ENCODE measurements at regions not wholly inside any gene's neighbourhood (a gene's known extent, or its start where the extent isn't known, plus 50 kb on each side); places are given as distances from the start of the nearest gene placed in this dataset.

DNA sequence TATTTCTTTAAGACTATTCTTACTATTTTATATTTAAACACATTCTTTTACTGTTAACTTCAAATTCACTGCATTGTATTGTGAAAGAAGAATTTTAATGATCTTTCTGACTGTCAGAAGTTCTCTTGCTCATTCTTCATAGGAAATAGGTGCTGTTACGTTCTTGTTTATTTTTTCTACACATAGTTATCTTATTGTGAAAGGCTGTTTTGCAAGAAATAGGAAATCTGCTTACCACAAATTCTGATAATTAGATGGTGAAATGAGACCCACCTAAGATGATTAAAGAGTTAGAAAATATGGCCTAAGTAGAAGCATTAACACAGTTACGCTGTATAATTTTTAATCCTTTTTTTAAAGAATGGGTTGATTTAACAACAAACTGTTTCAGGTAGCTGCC lies 316.1 kb upstream of the ZFP42 start:
- no peaks in the 10 kb centered on the region for H4K20me1 ChIP-seq (ENCODE audit: control insufficient read depth, extremely low read depth, insufficient read depth, low read length)
- TF ChIP-seq, protein P1, sequence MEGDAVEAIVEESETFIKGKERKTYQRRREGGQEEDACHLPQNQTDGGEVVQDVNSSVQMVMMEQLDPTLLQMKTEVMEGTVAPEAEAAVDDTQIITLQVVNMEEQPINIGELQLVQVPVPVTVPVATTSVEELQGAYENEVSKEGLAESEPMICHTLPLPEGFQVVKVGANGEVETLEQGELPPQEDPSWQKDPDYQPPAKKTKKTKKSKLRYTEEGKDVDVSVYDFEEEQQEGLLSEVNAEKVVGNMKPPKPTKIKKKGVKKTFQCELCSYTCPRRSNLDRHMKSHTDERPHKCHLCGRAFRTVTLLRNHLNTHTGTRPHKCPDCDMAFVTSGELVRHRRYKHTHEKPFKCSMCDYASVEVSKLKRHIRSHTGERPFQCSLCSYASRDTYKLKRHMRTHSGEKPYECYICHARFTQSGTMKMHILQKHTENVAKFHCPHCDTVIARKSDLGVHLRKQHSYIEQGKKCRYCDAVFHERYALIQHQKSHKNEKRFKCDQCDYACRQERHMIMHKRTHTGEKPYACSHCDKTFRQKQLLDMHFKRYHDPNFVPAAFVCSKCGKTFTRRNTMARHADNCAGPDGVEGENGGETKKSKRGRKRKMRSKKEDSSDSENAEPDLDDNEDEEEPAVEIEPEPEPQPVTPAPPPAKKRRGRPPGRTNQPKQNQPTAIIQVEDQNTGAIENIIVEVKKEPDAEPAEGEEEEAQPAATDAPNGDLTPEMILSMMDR (optimal IDR thresholded peaks at IDR 0.05 in 1 of 3, IDR thresholded peaks at IDR 0.05 in 1 of 3, conservative IDR thresholded peaks at IDR 0.05 in 1 of 3; ENCODE audit: extremely low read depth in 1 of 3, insufficient read depth in 2 of 3, low read length in 3 of 3) = no peak
- no peak for TF ChIP-seq EZH2 (IDR thresholded peaks at IDR 0.05; ENCODE audit: low read length)
- H3K9ac ChIP-seq (ENCODE audit: control insufficient read depth, extremely low read depth, insufficient read depth, low read length) = no peak overlapping the region
- H3K9me3 ChIP-seq (ENCODE audit: control insufficient read depth, low read depth, low read length) = no peaks in the 10 kb centered on the region
- H3K27ac ChIP-seq (ENCODE audit: control insufficient read depth, insufficient read depth, low read length) = no peak overlapping the region
- no peak for FAIRE-seq
- no peak overlapping the region for H3K4me2 ChIP-seq (ENCODE audit: control insufficient read depth, extremely low read depth, insufficient read depth, low read depth, low read length)
- H3K9me1 ChIP-seq (ENCODE audit: control insufficient read depth, extremely low read depth, insufficient read depth, low read length) = no peaks in the 10 kb centered on the region
- no peaks in the 10 kb centered on the region for H3K79me2 ChIP-seq (ENCODE audit: control insufficient read depth, insufficient read depth, low read length)
- no peak overlapping the region for H3K4me3 ChIP-seq (ENCODE audit: control insufficient read depth in 2 of 3, extremely low read depth in 1 of 3, insufficient read depth in 2 of 3, low read depth in 1 of 3, low read length in 3 of 3)
- DNase-seq (ENCODE audit: low read depth, low spot score) = no peak
- H3K4me1 ChIP-seq (ENCODE audit: control insufficient read depth, extremely low read depth, insufficient read depth, low read length) = no peaks in the 10 kb centered on the region
- H3K36me3 ChIP-seq (ENCODE audit: control insufficient read depth in 2 of 2, extremely low read depth in 1 of 2, insufficient read depth in 2 of 2, low read length in 2 of 2) = no peaks in the 10 kb centered on the region
- H3K27me3 ChIP-seq (ENCODE audit: control insufficient read depth, extremely low read depth, insufficient read depth, low read length) = no peaks in the 10 kb centered on the region
- dilution Hi-C loops (cut with MboI; ENCODE audit: extremely low pct_ligation_motif_present, low sequenced_read_pairs) = no loop called here
- no peak overlapping the region for H2AFZ ChIP-seq (ENCODE audit: control insufficient read depth, low read length)

DNA sequence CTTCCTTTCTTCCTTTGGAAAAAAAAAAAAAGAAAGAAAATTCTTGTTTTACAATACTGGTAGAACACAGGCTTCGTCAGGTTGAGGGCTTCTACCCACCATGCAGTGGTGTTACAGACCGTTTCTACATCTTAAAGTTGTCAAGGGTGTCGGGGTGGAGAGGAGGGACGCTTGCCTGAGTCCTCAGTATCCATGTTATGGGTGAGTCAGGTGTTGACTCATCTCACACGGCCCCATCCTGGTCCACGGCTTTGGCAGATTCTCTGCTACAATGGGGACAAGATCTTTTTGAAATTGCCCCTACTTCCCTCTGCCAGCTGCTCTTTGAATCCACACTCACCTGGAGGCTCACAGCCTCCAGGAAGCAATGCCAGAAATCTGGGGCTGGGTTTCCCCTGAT lies 310.3 kb upstream of the ZFP42 start:
- dilution Hi-C loops (cut with MboI; ENCODE audit: extremely low pct_ligation_motif_present, low sequenced_read_pairs) = no loop called here

More for the DNA sequence above, 310.3 kb upstream of the ZFP42 start:
- Histone ChIP-seq H3K9me1 (ENCODE audit: control insufficient read depth, extremely low read depth, insufficient read depth, low read length) (no peaks in the 10 kb centered on the region), H3K4me1 (ENCODE audit: control insufficient read depth, extremely low read depth, insufficient read depth, low read length) (no peaks in the 10 kb centered on the region), H3K79me2 (ENCODE audit: control insufficient read depth, insufficient read depth, low read length) (no peaks in the 10 kb centered on the region), H3K4me2 (ENCODE audit: control insufficient read depth, extremely low read depth, insufficient read depth, low read depth, low read length) (no peak overlapping the region), H3K4me3 (ENCODE audit: control insufficient read depth in 2 of 3, extremely low read depth in 1 of 3, insufficient read depth in 2 of 3, low read depth in 1 of 3, low read length in 3 of 3) (no peak overlapping the region), H4K20me1 (ENCODE audit: control insufficient read depth, extremely low read depth, insufficient read depth, low read length) (no peaks in the 10 kb centered on the region), H3K9me3 (ENCODE audit: control insufficient read depth, low read depth, low read length) (no peaks in the 10 kb centered on the region), H3K36me3 (ENCODE audit: control insufficient read depth in 2 of 2, extremely low read depth in 1 of 2, insufficient read depth in 2 of 2, low read length in 2 of 2) (no peaks in the 10 kb centered on the region), H3K27me3 (ENCODE audit: control insufficient read depth, extremely low read depth, insufficient read depth, low read length) (no peaks in the 10 kb centered on the region), H3K27ac (ENCODE audit: control insufficient read depth, insufficient read depth, low read length) (no peak overlapping the region), H3K9ac (ENCODE audit: control insufficient read depth, extremely low read depth, insufficient read depth, low read length) (no peak overlapping the region), H2AFZ (ENCODE audit: control insufficient read depth, low read length) (no peak overlapping the region)
- no peak for FAIRE-seq
- no peak for DNase-seq (ENCODE audit: low read depth, low spot score)
- TF ChIP-seq EZH2 (IDR thresholded peaks at IDR 0.05; ENCODE audit: low read length) = no peak
- TF ChIP-seq, protein P1 (optimal IDR thresholded peaks at IDR 0.05 in 1 of 3, IDR thresholded peaks at IDR 0.05 in 1 of 3, conservative IDR thresholded peaks at IDR 0.05 in 1 of 3; ENCODE audit: extremely low read depth in 1 of 3, insufficient read depth in 2 of 3, low read length in 3 of 3) = no peak
